ENCODE measurements at regions not wholly inside any gene's neighbourhood (a gene's known extent, or its start where the extent isn't known, plus 50 kb on each side); places are given as distances from the start of the nearest gene placed in this dataset.

DNA sequence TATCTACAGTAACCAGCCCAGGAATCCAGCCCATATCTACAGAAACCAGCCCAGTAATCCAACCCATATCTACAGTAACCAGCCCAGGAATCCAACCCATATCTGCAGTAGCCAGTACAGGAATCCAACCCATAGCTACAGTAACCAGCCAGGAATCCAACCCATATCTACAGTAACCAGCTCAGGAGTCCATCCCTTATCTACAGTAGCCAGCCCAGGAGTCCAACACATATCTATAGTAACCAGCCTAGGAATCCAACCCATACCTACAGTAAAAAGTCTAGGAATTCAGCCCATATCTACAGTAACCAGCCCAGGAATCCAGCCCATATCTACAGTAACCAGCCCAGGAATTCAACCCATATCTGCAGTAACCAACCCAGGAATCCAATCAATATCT is 445.0 kb upstream of the BOD1L1 start:
- H3K4me1 Mint-ChIP-seq, result no peaks in the 10 kb centered on the region
- ChIA-PET CTCF (no interaction called here), POLR2A (no interaction called here)
- H3K9me3 Mint-ChIP-seq, result peaks cover 9 to 33% (median 28%) of the 10 kb centered on the region in 5 donors
- no peaks in the 10 kb centered on the region for H3K36me3 Mint-ChIP-seq
- no peak overlapping the region for H3K27ac ChIP-seq (ENCODE audit: low read depth, low read length)
- H3K4me1 ChIP-seq (ENCODE audit: insufficient read depth, low read length), result no peaks in the 10 kb centered on the region
- peaks cover 0 to 1% of the 10 kb centered on the region in 2 donors for H3K27me3 Mint-ChIP-seq
- H3K4me3 ChIP-seq (ENCODE audit: low read length), result no peak overlapping the region
- H3K4me3 Mint-ChIP-seq, result no peak overlapping the region
- no peak overlapping the region for H3K27ac Mint-ChIP-seq
- DNase-seq, result no peak
- H3K9me3 ChIP-seq (ENCODE audit: low read length), result peaks cover 8% of the 10 kb centered on the region
- H3K27me3 ChIP-seq (ENCODE audit: insufficient read depth, low read length, poor library complexity, severe bottlenecking), result no peaks in the 10 kb centered on the region
- no peaks in the 10 kb centered on the region for H3K36me3 ChIP-seq (ENCODE audit: insufficient read depth, low read length)

DNA sequence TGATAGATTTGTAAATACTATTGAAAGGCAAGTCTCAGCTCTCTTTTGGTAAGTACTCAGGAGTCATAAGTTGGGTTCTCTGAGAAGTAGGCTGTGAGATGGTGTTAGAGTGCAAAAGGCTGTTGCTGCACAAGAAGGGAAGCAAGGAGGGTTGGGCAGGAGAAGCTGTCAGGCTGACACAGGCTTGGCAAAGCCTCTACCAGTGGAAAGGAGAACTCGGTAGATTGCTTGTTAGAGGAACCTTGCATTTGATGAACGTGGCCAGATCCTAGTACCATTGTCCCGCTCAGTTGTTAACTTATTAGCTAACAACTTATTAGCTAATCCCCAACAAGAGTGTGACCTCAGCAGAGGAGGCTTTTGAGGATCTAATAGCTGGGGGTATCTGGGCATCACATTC is 449.3 kb upstream of the BOD1L1 start:
- no peaks in the 10 kb centered on the region for H3K27me3 Mint-ChIP-seq
- H3K27ac ChIP-seq (ENCODE audit: low read depth, low read length), result no peak overlapping the region
- no peak for DNase-seq
- ChIA-PET POLR2A (no interaction called here), CTCF (no interaction called here)
- H3K4me3 ChIP-seq (ENCODE audit: low read length), result no peak overlapping the region
- no peaks in the 10 kb centered on the region for H3K27me3 ChIP-seq (ENCODE audit: insufficient read depth, low read length, poor library complexity, severe bottlenecking)
- peaks cover 9 to 21% (median 19%) of the 10 kb centered on the region in 5 donors for H3K9me3 Mint-ChIP-seq
- H3K36me3 ChIP-seq (ENCODE audit: insufficient read depth, low read length), result no peaks in the 10 kb centered on the region
- no peaks in the 10 kb centered on the region for H3K4me1 ChIP-seq (ENCODE audit: insufficient read depth, low read length)
- no peaks in the 10 kb centered on the region for H3K4me1 Mint-ChIP-seq
- H3K27ac Mint-ChIP-seq, result no peak overlapping the region
- H3K9me3 ChIP-seq (ENCODE audit: low read length), result peaks cover 8% of the 10 kb centered on the region
- no peaks in the 10 kb centered on the region for H3K36me3 Mint-ChIP-seq
- no peak overlapping the region for H3K4me3 Mint-ChIP-seq

DNA sequence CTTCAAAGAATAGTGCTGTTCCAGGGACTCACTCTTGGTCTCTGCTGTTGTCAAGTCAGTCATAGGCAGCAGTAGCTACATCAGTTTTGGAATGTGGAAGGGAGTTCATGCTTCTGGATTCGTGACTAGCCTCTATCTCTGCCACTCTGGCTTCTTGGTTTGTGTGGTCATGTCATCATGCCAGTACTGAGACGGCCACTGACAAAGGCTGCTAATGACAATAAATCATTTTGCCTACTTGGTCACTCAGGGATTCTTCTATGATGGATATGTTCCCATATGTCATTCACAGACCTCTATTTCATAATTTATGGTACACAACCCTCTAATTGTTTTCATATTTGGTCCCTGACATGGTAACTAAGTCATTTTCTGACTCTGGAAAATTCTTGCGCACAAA is 450.8 kb upstream of the BOD1L1 start:
- no peaks in the 10 kb centered on the region for H3K36me3 ChIP-seq (ENCODE audit: insufficient read depth, low read length)
- ChIA-PET POLR2A (no interaction called here), CTCF (no interaction called here)
- H3K36me3 Mint-ChIP-seq, result no peaks in the 10 kb centered on the region
- H3K4me3 ChIP-seq (ENCODE audit: low read length), result no peak overlapping the region
- H3K4me3 Mint-ChIP-seq, result no peak overlapping the region
- no peak overlapping the region for H3K27ac Mint-ChIP-seq
- no peaks in the 10 kb centered on the region for H3K4me1 ChIP-seq (ENCODE audit: insufficient read depth, low read length)
- H3K4me1 Mint-ChIP-seq, result no peaks in the 10 kb centered on the region
- peaks cover 4 to 9% (median 5%) of the 10 kb centered on the region in 5 donors for H3K9me3 Mint-ChIP-seq
- H3K27me3 Mint-ChIP-seq, result no peaks in the 10 kb centered on the region
- no peaks in the 10 kb centered on the region for H3K9me3 ChIP-seq (ENCODE audit: low read length)
- no peak for DNase-seq
- no peak overlapping the region for H3K27ac ChIP-seq (ENCODE audit: low read depth, low read length)
- H3K27me3 ChIP-seq (ENCODE audit: insufficient read depth, low read length, poor library complexity, severe bottlenecking), result no peaks in the 10 kb centered on the region

DNA sequence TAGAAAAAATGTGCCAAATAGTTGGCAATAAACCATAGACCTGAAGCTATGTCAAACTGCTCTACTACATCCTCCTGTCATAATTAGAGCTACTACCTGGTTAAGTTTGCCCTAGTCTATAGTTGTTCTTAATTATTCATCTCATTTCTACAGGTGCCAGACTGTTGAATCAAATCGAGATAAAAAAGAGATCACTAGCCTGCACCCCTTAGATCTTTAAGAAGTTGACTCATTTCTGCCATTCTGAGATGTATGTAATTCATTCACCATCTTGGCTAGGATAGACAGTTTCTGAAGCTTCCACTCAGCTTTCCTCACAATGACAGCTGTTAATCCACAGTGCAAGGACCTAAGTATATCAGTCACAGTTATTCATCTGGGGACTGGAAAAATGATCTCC is 452.1 kb upstream of the BOD1L1 start:
- Mint-ChIP-seq H3K9me3 (peaks cover 0 to 7% (median 2%) of the 10 kb centered on the region in 5 donors), H3K27ac (no peak overlapping the region), H3K36me3 (no peaks in the 10 kb centered on the region), H3K4me3 (no peak overlapping the region), H3K27me3 (no peaks in the 10 kb centered on the region), H3K4me1 (no peaks in the 10 kb centered on the region)
- no peaks in the 10 kb centered on the region for H3K9me3 ChIP-seq (ENCODE audit: low read length)
- POLR2A ChIA-PET, result no interaction called here
- no peaks in the 10 kb centered on the region for H3K36me3 ChIP-seq (ENCODE audit: insufficient read depth, low read length)
- H3K4me1 ChIP-seq (ENCODE audit: insufficient read depth, low read length), result no peaks in the 10 kb centered on the region
- no peak overlapping the region for H3K4me3 ChIP-seq (ENCODE audit: low read length)
- CTCF ChIA-PET, result no interaction called here
- no peak overlapping the region for H3K27ac ChIP-seq (ENCODE audit: low read depth, low read length)
- H3K27me3 ChIP-seq (ENCODE audit: insufficient read depth, low read length, poor library complexity, severe bottlenecking), result no peaks in the 10 kb centered on the region
- no peak for DNase-seq

DNA sequence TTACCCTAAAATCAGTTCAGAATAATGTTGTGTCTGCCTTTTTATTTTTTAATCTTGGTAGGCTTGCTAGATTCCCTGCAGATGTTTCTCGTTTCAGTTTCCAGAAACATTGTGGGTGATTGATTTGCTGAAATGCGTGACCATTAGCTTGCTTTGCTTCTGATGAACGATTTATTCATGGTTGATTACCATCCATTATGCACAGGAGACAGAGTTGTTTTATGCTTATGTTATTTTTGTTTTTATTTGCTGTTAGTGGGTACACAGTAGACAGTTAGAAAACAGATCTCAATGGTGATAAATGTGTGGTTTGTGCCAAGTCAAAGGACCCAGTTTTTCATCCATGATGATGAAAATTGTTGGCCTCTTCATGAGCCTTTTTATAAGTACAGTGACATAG is 455.6 kb upstream of the BOD1L1 start:
- Mint-ChIP-seq H3K27me3 (no peaks in the 10 kb centered on the region), H3K27ac (no peak overlapping the region), H3K36me3 (no peaks in the 10 kb centered on the region), H3K4me3 (no peak overlapping the region), H3K4me1 (no peaks in the 10 kb centered on the region), H3K9me3 (peaks cover 0 to 4% (median 2%) of the 10 kb centered on the region in 5 donors)
- no peak for DNase-seq
- H3K27me3 ChIP-seq (ENCODE audit: insufficient read depth, low read length, poor library complexity, severe bottlenecking), result no peaks in the 10 kb centered on the region
- H3K27ac ChIP-seq (ENCODE audit: low read depth, low read length), result no peak overlapping the region
- POLR2A ChIA-PET, result no interaction called here
- CTCF ChIA-PET, result interaction anchor here (1.3 kb wide), 1 partner anchor 8 kb away, joined by 3 read pairs; no protein-coding TSS in a partner anchor
- no peaks in the 10 kb centered on the region for H3K4me1 ChIP-seq (ENCODE audit: insufficient read depth, low read length)
- no peak overlapping the region for H3K4me3 ChIP-seq (ENCODE audit: low read length)
- no peaks in the 10 kb centered on the region for H3K9me3 ChIP-seq (ENCODE audit: low read length)
- H3K36me3 ChIP-seq (ENCODE audit: insufficient read depth, low read length), result no peaks in the 10 kb centered on the region

DNA sequence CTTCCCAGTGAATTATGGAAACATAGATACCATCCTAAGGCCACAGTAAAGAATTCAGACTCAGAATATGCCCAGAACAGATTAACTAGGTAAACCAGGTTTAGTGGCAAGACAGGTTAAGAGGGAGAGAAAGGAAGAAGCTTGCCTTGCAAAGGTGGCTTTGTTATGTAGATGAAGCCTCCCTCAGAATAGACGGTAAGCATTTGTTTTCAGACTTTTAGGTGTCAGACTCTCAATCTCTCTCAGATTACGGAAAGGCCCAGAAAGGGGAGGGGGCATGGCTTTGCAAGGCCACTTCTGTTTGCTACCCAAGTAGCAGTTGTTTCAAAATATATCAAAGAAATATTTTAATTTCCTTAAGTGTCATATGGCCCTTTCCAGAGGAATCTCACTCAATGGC is 457.1 kb upstream of the BOD1L1 start:
- Histone ChIP-seq H3K9me3 (ENCODE audit: low read length) (no peaks in the 10 kb centered on the region), H3K27ac (ENCODE audit: low read depth, low read length) (no peak overlapping the region), H3K4me3 (ENCODE audit: low read length) (no peak overlapping the region), H3K36me3 (ENCODE audit: insufficient read depth, low read length) (no peaks in the 10 kb centered on the region), H3K27me3 (ENCODE audit: insufficient read depth, low read length, poor library complexity, severe bottlenecking) (no peaks in the 10 kb centered on the region), H3K4me1 (ENCODE audit: insufficient read depth, low read length) (no peaks in the 10 kb centered on the region)
- H3K9me3 Mint-ChIP-seq, result peaks cover 0 to 4% (median 3%) of the 10 kb centered on the region in 5 donors
- H3K27me3 Mint-ChIP-seq, result peaks cover 0 to 1% of the 10 kb centered on the region in 2 donors
- POLR2A ChIA-PET, result no interaction called here
- no peak for DNase-seq
- H3K36me3 Mint-ChIP-seq, result no peaks in the 10 kb centered on the region
- no peak overlapping the region for H3K27ac Mint-ChIP-seq
- CTCF ChIA-PET, result no interaction called here
- H3K4me3 Mint-ChIP-seq, result no peak overlapping the region
- no peaks in the 10 kb centered on the region for H3K4me1 Mint-ChIP-seq

DNA sequence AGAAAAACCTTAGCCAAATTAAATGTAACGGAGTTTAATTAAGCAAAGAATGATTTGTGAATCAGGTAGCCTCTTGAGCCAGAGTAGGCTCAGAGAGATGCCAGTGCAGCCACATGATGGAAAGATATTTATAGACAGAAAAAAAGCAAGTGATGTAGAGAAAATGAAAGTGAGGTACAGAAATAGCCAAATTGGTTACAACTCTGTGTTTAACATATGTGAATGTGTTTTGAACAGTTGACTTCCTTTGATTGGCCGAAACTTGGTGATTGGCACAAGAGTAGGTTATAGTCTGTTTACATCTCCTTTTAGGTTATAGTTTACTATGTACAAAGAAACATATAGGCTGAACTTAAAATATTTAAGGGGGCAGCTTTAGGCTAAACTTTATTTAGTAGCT is 459.9 kb upstream of the BOD1L1 start:
- Mint-ChIP-seq H3K27ac (no peak overlapping the region), H3K4me1 (no peaks in the 10 kb centered on the region), H3K9me3 (peaks cover 0 to 10% (median 3%) of the 10 kb centered on the region in 5 donors), H3K36me3 (no peaks in the 10 kb centered on the region), H3K4me3 (no peak overlapping the region), H3K27me3 (peaks cover 0 to 1% of the 10 kb centered on the region in 2 donors)
- Histone ChIP-seq H3K9me3 (ENCODE audit: low read length) (no peaks in the 10 kb centered on the region), H3K4me1 (ENCODE audit: insufficient read depth, low read length) (no peaks in the 10 kb centered on the region), H3K36me3 (ENCODE audit: insufficient read depth, low read length) (no peaks in the 10 kb centered on the region), H3K27ac (ENCODE audit: low read depth, low read length) (no peak overlapping the region), H3K27me3 (ENCODE audit: insufficient read depth, low read length, poor library complexity, severe bottlenecking) (no peaks in the 10 kb centered on the region), H3K4me3 (ENCODE audit: low read length) (no peak overlapping the region)
- ChIA-PET CTCF (no interaction called here), POLR2A (no interaction called here)
- no peak for DNase-seq

DNA sequence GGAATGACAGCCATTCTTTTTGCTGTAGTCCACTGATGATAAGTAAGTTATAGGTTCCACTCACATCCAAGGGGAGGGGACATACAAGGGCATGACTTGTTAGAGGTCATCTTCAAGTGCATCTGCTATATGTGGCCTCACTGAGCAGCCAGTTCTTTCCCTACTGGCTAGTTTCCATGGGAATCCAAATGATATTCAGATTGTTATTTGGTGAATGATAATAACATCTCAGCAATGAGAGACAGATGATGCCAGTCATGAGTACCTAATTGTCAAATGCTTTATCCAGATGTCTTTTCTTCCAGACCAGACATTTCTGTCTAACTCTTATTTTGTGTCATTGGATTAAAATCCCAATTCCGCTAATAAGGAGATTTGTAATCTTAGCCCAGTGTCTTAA is 460.4 kb upstream of the BOD1L1 start:
- H3K27me3 ChIP-seq (ENCODE audit: insufficient read depth, low read length, poor library complexity, severe bottlenecking), result no peaks in the 10 kb centered on the region
- H3K27ac Mint-ChIP-seq, result no peak overlapping the region
- peaks cover 0 to 2% of the 10 kb centered on the region in 2 donors for H3K27me3 Mint-ChIP-seq
- no peaks in the 10 kb centered on the region for H3K36me3 ChIP-seq (ENCODE audit: insufficient read depth, low read length)
- H3K36me3 Mint-ChIP-seq, result no peaks in the 10 kb centered on the region
- H3K27ac ChIP-seq (ENCODE audit: low read depth, low read length), result no peak overlapping the region
- CTCF ChIA-PET, result no interaction called here
- POLR2A ChIA-PET, result no interaction called here
- H3K9me3 ChIP-seq (ENCODE audit: low read length), result no peaks in the 10 kb centered on the region
- H3K4me1 ChIP-seq (ENCODE audit: insufficient read depth, low read length), result no peaks in the 10 kb centered on the region
- H3K4me1 Mint-ChIP-seq, result no peaks in the 10 kb centered on the region
- H3K4me3 ChIP-seq (ENCODE audit: low read length), result no peak overlapping the region
- H3K9me3 Mint-ChIP-seq, result peaks cover 0 to 10% (median 3%) of the 10 kb centered on the region in 5 donors
- H3K4me3 Mint-ChIP-seq, result no peak overlapping the region
- DNase-seq, result no peak

DNA sequence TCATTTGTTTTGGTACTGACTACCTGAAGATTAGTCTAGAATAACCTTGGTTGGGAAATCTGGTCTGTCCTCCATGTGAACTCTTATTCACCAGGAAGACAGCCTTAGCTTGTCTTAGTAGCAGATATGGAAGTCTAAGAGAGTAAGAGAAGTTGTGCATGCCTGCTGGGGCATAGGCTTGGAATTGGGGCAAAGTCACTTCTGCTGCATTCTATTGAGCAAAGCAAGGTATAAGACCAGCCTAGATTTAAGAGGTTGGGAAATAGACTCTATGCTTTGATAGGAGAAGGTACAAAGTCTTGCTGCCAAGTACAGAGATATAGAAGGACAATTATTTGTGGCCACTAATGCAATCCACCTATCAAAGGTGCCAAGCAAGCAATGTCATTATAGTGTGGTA is 464.0 kb upstream of the BOD1L1 start:
- no peak overlapping the region for H3K27ac ChIP-seq (ENCODE audit: low read depth, low read length)
- ChIA-PET POLR2A (no interaction called here), CTCF (no interaction called here)
- Mint-ChIP-seq H3K9me3 (peaks cover 0 to 12% (median 0%) of the 10 kb centered on the region in 5 donors), H3K27me3 (peaks cover 0 to 2% of the 10 kb centered on the region in 2 donors), H3K27ac (no peak overlapping the region), H3K4me1 (no peaks in the 10 kb centered on the region), H3K4me3 (no peak overlapping the region), H3K36me3 (no peaks in the 10 kb centered on the region)
- H3K4me3 ChIP-seq (ENCODE audit: low read length), result no peak overlapping the region
- H3K27me3 ChIP-seq (ENCODE audit: insufficient read depth, low read length, poor library complexity, severe bottlenecking), result no peaks in the 10 kb centered on the region
- H3K36me3 ChIP-seq (ENCODE audit: insufficient read depth, low read length), result no peaks in the 10 kb centered on the region
- no peaks in the 10 kb centered on the region for H3K4me1 ChIP-seq (ENCODE audit: insufficient read depth, low read length)
- no peak for DNase-seq
- no peaks in the 10 kb centered on the region for H3K9me3 ChIP-seq (ENCODE audit: low read length)

All from CD8-positive, alpha-beta memory T cell (primary cell).